ENCODE measurements at regions not wholly inside any gene's neighbourhood (a gene's known extent, or its start where the extent isn't known, plus 50 kb on each side); places are given as distances from the start of the nearest gene placed in this dataset.

DNA sequence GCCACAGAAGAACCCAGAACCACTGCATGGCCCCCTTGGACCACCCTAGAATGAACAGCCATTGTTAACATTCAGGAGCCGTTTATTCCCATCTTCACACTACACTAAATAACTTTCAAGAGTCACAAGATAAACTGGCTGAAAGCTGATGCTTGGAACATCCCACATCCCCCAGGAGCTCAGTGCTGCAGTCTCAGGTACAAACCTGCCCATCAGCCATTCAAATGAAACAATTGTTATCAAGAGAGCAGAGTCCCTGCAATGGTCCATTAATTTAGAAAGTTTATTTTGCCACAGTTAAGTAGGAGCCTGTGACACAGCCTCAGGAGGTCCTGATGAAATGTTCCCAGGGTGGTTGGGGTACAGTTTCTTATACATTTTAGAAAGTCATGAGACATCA lies 123.8 kb upstream of the ZNF91 start:
- TF ChIP-seq, protein P1, sequence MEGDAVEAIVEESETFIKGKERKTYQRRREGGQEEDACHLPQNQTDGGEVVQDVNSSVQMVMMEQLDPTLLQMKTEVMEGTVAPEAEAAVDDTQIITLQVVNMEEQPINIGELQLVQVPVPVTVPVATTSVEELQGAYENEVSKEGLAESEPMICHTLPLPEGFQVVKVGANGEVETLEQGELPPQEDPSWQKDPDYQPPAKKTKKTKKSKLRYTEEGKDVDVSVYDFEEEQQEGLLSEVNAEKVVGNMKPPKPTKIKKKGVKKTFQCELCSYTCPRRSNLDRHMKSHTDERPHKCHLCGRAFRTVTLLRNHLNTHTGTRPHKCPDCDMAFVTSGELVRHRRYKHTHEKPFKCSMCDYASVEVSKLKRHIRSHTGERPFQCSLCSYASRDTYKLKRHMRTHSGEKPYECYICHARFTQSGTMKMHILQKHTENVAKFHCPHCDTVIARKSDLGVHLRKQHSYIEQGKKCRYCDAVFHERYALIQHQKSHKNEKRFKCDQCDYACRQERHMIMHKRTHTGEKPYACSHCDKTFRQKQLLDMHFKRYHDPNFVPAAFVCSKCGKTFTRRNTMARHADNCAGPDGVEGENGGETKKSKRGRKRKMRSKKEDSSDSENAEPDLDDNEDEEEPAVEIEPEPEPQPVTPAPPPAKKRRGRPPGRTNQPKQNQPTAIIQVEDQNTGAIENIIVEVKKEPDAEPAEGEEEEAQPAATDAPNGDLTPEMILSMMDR (optimal IDR thresholded peaks at IDR 0.05 in 1 of 3, IDR thresholded peaks at IDR 0.05 in 1 of 3, conservative IDR thresholded peaks at IDR 0.05 in 1 of 3; ENCODE audit: extremely low read depth in 1 of 3, insufficient read depth in 2 of 3, low read length in 3 of 3): no peak
- TF ChIP-seq EZH2 (IDR thresholded peaks at IDR 0.05; ENCODE audit: low read length): no peak

All from keratinocyte (primary cell).